ENCODE measurements at regions not wholly inside any gene's neighbourhood (a gene's known extent, or its start where the extent isn't known, plus 50 kb on each side); places are given as distances from the start of the nearest gene placed in this dataset.
"Not testable (repeated sequence)": the region's sequence is repeated elsewhere in the genome, so short reads cannot be mapped to it uniquely, and the experiment has no call there.

DNA sequence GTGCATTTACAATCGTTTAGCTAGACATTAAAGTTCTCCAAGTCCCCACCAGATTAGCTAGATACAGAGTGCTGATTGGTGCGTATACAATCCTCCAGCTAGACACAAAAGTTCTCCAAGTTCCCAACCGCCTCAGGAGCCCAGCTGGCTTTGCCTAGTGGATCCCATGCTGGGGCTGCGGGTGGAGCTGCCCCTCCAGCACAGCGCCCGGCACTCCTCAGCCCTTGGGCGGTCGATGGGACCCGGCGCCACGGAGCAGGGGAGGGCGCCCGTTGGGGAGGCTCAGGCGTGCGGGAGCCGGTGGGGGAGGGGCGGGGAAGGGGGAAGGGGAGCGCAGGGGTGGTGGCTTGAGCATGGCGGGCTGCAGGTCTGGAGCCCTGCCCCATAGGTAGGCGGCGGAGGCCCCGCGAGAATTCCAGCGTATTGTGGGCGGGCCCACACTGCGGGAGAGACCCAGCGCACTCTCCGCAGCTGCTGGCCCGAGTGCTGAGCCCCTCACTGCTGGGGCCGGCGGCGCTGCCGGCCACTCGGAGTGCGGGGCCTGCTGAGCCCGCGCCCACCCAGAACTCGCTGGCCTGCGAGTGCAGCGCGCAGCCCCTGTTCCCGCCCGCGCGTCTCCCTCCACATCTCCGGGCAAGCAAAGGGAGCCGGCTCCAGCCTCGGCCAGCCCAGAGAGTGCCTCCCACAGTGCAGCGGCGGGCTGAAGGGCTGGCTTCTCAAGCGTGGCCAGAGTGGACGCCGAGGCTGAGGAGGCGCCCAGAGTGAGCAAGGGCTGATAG is 907.5 kb downstream of the CDH8 start:
- Mint-ChIP-seq H3K27ac (no peak overlapping the region), H3K4me1 (ENCODE audit: low read depth) (no peaks in the 10 kb centered on the region), H3K27me3 (ENCODE audit: low read depth) (no peaks in the 10 kb centered on the region), H3K9me3 (ENCODE audit: insufficient read depth) (peaks cover 29% of the 10 kb centered on the region), H3K36me3 (ENCODE audit: low read depth) (no peaks in the 10 kb centered on the region), H3K4me3 (no peak overlapping the region)
- ChIA-PET POLR2A (no interaction called here), CTCF (no interaction called here)
- no peak for DNase-seq
- ATAC-seq: no peak

DNA sequence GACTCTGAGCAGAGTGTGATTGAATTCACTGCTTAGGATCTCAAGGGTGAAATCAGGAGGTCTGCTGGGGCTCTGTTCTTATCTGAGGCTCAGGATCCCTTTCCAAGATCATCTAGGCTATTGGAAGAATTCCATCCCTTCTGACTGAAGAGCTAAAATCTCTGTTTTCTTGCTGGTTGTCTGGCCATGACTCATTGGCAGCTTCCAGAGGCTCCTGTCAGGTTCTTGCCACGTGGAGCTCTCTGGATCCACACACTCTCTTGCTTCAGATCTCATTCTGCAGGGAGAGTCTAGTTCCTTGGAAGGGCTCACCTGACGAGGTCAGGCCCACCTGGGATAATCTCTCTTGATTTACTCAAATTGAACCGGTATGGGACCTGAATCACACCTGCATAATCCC is 930.7 kb downstream of the CDH8 start:
- H3K27ac Mint-ChIP-seq: no peak overlapping the region
- DNase-seq: no peak
- H3K36me3 Mint-ChIP-seq (ENCODE audit: low read depth): no peaks in the 10 kb centered on the region
- no peak for ATAC-seq
- POLR2A ChIA-PET: no interaction called here
- peaks cover 10% of the 10 kb centered on the region for H3K9me3 Mint-ChIP-seq (ENCODE audit: insufficient read depth)
- H3K4me1 Mint-ChIP-seq (ENCODE audit: low read depth): no peaks in the 10 kb centered on the region
- H3K4me3 Mint-ChIP-seq: no peak overlapping the region
- CTCF ChIA-PET: no interaction called here
- no peaks in the 10 kb centered on the region for H3K27me3 Mint-ChIP-seq (ENCODE audit: low read depth)

DNA sequence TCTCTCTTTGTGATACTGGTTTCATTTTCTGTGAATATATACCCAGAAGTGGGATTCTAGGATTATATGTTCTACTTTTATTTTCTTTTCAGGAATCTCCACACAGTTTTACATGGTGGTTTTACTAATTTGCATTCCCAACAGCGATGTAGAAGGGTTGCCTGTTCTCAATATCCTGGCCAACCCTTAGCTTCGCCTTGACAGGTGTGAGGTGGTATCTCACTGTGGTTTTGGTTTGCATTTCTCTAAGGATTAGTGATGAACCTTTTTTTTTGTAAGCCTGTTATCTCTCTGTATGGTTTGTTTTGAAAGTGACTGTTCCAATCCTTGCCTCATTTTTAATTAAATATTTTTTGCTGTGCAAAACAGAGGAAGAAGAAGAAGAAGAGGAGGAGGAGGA is 937.7 kb downstream of the CDH8 start:
- ATAC-seq (no peak), DNase-seq (no peak)
- Mint-ChIP-seq H3K9me3 (ENCODE audit: insufficient read depth) (peaks cover 6% of the 10 kb centered on the region), H3K4me1 (ENCODE audit: low read depth) (no peaks in the 10 kb centered on the region), H3K27me3 (ENCODE audit: low read depth) (no peaks in the 10 kb centered on the region), H3K36me3 (ENCODE audit: low read depth) (no peaks in the 10 kb centered on the region), H3K4me3 (no peak overlapping the region), H3K27ac (no peak overlapping the region)
- ChIA-PET CTCF (no interaction called here), POLR2A (no interaction called here)

DNA sequence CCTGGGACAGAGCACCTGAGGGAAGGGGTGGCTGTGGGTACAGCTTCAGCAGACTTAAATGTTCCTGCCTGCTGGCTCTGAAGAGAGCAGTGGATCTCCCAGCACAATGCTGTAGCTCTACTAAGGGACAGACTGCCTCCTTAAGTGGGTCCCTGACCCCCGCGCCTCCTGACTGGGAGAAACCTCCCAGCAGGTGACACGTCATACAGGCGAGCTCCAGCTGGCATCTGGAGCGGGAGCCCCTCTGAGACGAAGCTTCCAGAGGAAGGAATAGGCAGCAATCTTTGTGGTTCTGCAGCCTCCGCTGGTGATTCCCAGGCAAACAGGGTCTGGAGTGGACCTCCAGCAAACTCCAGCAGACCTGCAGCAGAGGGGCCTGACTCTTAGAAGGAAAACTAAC is 944.9 kb downstream of the CDH8 start:
- ATAC-seq; H3K36me3 Mint-ChIP-seq (ENCODE audit: low read depth); H3K4me1 Mint-ChIP-seq (ENCODE audit: low read depth); POLR2A ChIA-PET; H3K4me3 Mint-ChIP-seq; H3K27ac Mint-ChIP-seq; H3K27me3 Mint-ChIP-seq (ENCODE audit: low read depth); DNase-seq; CTCF ChIA-PET: not testable (repeated sequence)
- peaks cover 38% of the 10 kb centered on the region for H3K9me3 Mint-ChIP-seq (ENCODE audit: insufficient read depth)

DNA sequence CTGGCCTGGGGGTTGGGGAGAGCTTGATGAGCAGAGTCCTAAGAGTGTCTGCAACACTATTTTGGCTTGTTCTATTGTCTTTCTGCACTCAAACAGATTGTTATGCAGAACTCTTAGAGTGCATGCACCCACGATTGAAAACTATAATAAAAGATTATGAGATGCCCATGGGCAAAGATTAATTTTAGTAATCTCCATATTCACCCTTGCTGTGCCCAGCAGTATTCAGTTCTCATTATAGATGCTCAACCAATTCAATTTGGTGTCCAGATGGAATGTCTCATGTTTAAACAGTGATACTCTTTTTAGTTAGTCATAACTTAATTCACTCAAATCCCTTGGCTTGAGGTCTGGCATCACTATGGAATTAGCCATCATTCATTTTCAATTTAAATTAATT is 952.5 kb downstream of the CDH8 start:
- Mint-ChIP-seq H3K36me3 (ENCODE audit: low read depth) (no peaks in the 10 kb centered on the region), H3K27me3 (ENCODE audit: low read depth) (no peaks in the 10 kb centered on the region), H3K4me1 (ENCODE audit: low read depth) (no peaks in the 10 kb centered on the region), H3K4me3 (no peak overlapping the region), H3K9me3 (ENCODE audit: insufficient read depth) (peaks cover 21% of the 10 kb centered on the region), H3K27ac (no peak overlapping the region)
- DNase-seq (no peak), ATAC-seq (no peak)
- ChIA-PET POLR2A (no interaction called here), CTCF (no interaction called here)

DNA sequence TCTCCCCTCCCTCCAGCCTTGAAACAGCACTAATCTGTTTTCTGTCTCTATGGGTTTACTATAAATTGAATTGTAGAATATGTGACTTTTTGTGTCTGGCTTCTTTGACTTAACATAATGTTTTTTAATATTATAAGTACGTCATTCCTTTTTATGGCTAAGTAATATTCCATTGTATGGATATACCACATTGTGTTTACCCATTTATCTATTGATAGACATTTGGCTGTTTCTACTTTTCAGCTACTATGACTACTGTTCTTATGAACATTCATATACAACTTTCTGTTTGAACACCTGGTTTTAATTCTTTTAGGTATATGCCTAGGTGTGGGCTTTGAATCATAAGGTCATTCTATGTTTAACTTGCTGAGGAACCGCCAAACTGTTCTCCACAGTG is 961.9 kb downstream of the CDH8 start:
- ChIA-PET CTCF (no interaction called here), POLR2A (no interaction called here)
- ATAC-seq (no peak), DNase-seq (no peak)
- H3K4me1 Mint-ChIP-seq (ENCODE audit: low read depth): no peaks in the 10 kb centered on the region
- peaks cover 24% of the 10 kb centered on the region for H3K9me3 Mint-ChIP-seq (ENCODE audit: insufficient read depth)
- H3K27ac Mint-ChIP-seq: no peak overlapping the region
- no peaks in the 10 kb centered on the region for H3K36me3 Mint-ChIP-seq (ENCODE audit: low read depth)
- H3K27me3 Mint-ChIP-seq (ENCODE audit: low read depth): no peaks in the 10 kb centered on the region
- H3K4me3 Mint-ChIP-seq: no peak overlapping the region

DNA sequence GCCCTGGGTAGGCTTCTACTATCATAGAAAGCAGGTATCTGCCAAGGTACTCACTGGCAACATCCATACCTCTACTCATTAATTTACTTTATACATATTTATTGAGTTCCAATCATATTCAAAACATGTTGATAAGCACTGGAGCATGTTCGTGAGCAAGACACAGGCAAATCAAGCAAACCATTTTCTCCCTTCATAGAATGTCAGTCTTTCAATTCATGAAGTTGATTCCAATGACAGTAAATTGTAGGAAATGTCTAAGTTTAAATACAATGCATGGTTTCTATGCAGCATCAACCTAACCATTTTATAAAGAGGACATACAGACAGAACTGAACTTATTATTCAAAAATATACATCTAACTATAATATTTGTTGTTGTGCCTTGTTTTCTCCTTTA is 978.6 kb downstream of the CDH8 start:
- Mint-ChIP-seq H3K36me3 (ENCODE audit: low read depth) (no peaks in the 10 kb centered on the region), H3K27me3 (ENCODE audit: low read depth) (no peaks in the 10 kb centered on the region), H3K9me3 (ENCODE audit: insufficient read depth) (peaks cover 13% of the 10 kb centered on the region), H3K4me1 (ENCODE audit: low read depth) (no peaks in the 10 kb centered on the region), H3K27ac (no peak overlapping the region), H3K4me3 (no peak overlapping the region)
- ChIA-PET CTCF (no interaction called here), POLR2A (no interaction called here)
- ATAC-seq (no peak), DNase-seq (no peak)

DNA sequence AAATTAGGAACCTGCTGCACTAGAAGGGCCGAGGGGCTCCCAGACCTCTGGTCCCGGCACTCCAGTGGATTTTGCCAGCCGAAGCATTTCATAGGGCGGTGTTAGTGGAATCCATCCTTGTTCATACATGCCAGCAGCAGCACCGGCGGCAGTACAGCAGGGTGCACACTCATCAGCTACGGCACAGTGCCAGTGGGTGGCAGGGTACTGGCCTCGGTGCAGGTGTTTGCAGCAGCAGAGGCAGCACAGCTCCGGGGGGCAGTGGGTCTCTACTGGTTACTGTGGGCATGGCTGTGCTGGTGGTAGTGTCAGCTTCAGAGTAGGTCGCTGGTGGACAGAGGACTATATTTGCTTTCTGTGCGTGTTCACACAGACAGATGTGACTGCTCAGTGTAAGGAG is 985.7 kb downstream of the CDH8 start:
- no peaks in the 10 kb centered on the region for H3K36me3 Mint-ChIP-seq (ENCODE audit: low read depth)
- ATAC-seq (no peak), DNase-seq (no peak)
- no peak overlapping the region for H3K4me3 Mint-ChIP-seq
- POLR2A ChIA-PET: no interaction called here
- H3K27ac Mint-ChIP-seq: no peak overlapping the region
- CTCF ChIA-PET: no interaction called here
- peaks cover 26% of the 10 kb centered on the region for H3K9me3 Mint-ChIP-seq (ENCODE audit: insufficient read depth)
- no peaks in the 10 kb centered on the region for H3K4me1 Mint-ChIP-seq (ENCODE audit: low read depth)
- no peaks in the 10 kb centered on the region for H3K27me3 Mint-ChIP-seq (ENCODE audit: low read depth)

DNA sequence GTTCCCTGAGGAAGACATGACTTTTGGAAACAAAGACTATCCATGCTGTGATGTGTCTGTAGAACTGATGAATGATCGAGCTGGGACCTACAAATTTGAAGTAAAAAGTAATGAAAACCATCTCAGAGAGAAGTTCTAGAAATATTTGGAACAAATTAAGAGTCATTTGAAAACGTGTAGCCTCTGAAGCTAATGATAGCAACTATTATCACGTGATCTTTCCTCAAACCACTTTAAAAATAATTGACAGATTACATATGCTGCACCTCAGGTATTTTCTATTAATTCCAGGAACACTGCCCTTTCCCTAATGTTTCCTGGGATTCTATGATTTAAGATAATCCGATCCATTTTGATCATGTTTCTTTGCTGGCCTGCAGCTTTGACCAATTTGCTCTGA is 990.3 kb downstream of the CDH8 start:
- DNase-seq: no peak
- Mint-ChIP-seq H3K36me3 (ENCODE audit: low read depth) (no peaks in the 10 kb centered on the region), H3K4me1 (ENCODE audit: low read depth) (no peaks in the 10 kb centered on the region), H3K27ac (no peak overlapping the region), H3K27me3 (ENCODE audit: low read depth) (no peaks in the 10 kb centered on the region), H3K9me3 (ENCODE audit: insufficient read depth) (peaks cover 25% of the 10 kb centered on the region), H3K4me3 (no peak overlapping the region)
- ChIA-PET POLR2A (no interaction called here), CTCF (no interaction called here)
- no peak for ATAC-seq

DNA sequence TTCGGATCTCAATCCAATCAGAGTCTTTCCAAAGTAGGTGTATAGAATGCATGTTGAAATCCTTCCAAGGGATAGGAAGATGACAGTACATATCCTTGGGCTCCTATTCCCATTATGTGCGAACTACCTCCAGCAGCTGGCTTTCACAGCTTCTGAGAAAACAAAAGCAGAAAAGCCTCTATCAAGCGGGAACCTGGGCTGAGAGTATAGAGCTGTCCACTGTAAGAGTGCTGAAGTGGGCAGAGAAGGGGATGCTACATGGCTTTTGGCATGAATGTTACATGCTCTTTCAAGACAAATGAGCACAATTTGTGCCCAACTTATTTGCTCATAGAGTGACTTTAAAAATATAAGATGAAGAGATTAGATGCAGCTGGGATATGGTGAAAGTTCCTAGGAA is 993.5 kb downstream of the CDH8 start:
- no peaks in the 10 kb centered on the region for H3K4me1 Mint-ChIP-seq (ENCODE audit: low read depth)
- DNase-seq (no peak), ATAC-seq (no peak)
- no peak overlapping the region for H3K27ac Mint-ChIP-seq
- ChIA-PET CTCF (no interaction called here), POLR2A (no interaction called here)
- peaks cover 11% of the 10 kb centered on the region for H3K9me3 Mint-ChIP-seq (ENCODE audit: insufficient read depth)
- no peak overlapping the region for H3K4me3 Mint-ChIP-seq
- H3K27me3 Mint-ChIP-seq (ENCODE audit: low read depth): no peaks in the 10 kb centered on the region
- no peaks in the 10 kb centered on the region for H3K36me3 Mint-ChIP-seq (ENCODE audit: low read depth)

DNA sequence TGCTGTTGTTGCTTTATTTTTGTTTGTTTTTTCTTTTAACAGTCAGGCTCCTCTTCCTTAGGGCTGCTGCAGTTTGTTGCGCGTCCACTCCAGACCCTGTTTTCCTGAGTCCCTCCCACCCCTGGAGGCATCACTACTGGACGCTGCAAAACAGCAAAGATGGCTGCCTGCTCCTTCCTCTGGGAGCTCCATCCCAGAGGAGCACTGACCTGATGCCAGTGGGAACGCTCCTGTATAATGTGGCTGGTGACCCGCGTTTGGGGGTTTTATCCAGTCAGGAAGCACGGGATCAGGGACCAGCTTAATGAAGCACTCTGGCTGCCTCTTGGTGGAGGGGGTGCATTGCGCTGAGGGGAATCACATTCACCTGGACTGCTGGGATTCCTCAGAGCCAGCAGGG is 1005.6 kb downstream of the CDH8 start:
- H3K36me3 Mint-ChIP-seq (ENCODE audit: low read depth): no peaks in the 10 kb centered on the region
- H3K9me3 Mint-ChIP-seq (ENCODE audit: insufficient read depth): peaks cover 11% of the 10 kb centered on the region
- ChIA-PET CTCF (no interaction called here), POLR2A (no interaction called here)
- no peaks in the 10 kb centered on the region for H3K27me3 Mint-ChIP-seq (ENCODE audit: low read depth)
- H3K4me3 Mint-ChIP-seq: no peak overlapping the region
- H3K4me1 Mint-ChIP-seq (ENCODE audit: low read depth): no peaks in the 10 kb centered on the region
- DNase-seq (no peak), ATAC-seq (no peak)
- H3K27ac Mint-ChIP-seq: no peak overlapping the region

DNA sequence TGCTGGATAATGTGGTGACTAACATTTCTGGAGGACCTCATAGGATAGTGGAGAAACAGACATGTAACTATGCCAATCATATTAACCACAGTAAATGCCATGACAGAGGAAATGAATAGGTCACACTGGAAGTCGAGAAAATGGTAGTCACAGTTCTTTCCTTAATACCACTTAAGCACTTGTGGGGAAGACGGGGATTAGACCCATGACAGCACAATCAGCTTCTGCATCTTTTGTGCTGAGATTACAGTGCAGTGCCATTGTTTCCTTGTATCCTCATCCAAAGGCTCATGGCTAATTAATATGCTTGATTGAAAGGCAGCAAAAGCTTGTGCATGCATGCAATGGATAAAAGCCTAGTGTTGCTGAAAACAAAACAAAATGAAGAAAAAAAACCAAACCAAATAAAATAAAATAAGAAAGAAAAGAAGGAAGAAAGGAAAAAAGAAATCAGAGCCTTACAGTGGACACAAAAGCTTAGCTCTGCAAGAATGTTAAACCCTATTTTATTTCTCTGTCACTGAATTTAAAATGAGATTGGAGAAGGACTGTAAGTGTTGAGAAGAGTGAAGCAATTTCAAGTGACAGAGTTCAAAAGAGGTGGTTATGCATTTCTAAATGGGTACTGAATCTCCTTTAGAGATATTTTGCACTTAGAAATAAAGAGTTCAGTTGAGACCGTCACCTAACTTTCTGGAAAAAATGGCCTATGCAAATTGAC is 1011.9 kb downstream of the CDH8 start:
- Mint-ChIP-seq H3K36me3 (ENCODE audit: low read depth) (no peaks in the 10 kb centered on the region), H3K4me3 (no peak overlapping the region), H3K27me3 (ENCODE audit: low read depth) (no peaks in the 10 kb centered on the region), H3K4me1 (ENCODE audit: low read depth) (no peaks in the 10 kb centered on the region), H3K27ac (no peak overlapping the region), H3K9me3 (ENCODE audit: insufficient read depth) (peaks cover 20% of the 10 kb centered on the region)
- ChIA-PET CTCF (no interaction called here), POLR2A (no interaction called here)
- ATAC-seq (no peak), DNase-seq (no peak)

DNA sequence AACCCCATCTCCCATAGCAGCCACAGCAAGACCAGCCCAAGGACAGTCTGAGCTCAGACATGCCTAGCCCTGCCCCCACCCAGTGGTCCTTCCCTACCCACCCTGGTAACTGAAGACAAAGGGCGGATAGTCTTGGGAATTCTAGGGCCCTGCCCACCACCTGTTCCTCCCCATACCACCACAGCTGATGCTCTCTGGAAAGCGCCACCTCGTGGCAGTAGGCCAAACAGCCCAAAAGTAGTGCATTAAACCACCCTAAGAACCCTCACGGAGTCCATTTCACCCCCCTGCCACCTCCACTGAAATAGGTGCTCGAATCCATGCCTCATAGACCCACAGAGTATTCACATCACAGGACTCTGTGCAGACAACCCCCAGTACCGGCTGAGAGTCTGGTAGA is 1021.4 kb downstream of the CDH8 start:
- DNase-seq: no peak
- Mint-ChIP-seq H3K4me3 (no peak overlapping the region), H3K36me3 (ENCODE audit: low read depth) (no peaks in the 10 kb centered on the region), H3K27ac (no peak overlapping the region), H3K4me1 (ENCODE audit: low read depth) (no peaks in the 10 kb centered on the region), H3K9me3 (ENCODE audit: insufficient read depth) (peaks cover 27% of the 10 kb centered on the region), H3K27me3 (ENCODE audit: low read depth) (no peaks in the 10 kb centered on the region)
- POLR2A ChIA-PET: no interaction called here
- no peak for ATAC-seq
- CTCF ChIA-PET: no interaction called here
